ENCODE measurements at regions not wholly inside any gene's neighbourhood (a gene's known extent, or its start where the extent isn't known, plus 50 kb on each side); places are given as distances from the start of the nearest gene placed in this dataset.
"Not testable (repeated sequence)": the region's sequence is repeated elsewhere in the genome, so short reads cannot be mapped to it uniquely, and the experiment has no call there.

DNA sequence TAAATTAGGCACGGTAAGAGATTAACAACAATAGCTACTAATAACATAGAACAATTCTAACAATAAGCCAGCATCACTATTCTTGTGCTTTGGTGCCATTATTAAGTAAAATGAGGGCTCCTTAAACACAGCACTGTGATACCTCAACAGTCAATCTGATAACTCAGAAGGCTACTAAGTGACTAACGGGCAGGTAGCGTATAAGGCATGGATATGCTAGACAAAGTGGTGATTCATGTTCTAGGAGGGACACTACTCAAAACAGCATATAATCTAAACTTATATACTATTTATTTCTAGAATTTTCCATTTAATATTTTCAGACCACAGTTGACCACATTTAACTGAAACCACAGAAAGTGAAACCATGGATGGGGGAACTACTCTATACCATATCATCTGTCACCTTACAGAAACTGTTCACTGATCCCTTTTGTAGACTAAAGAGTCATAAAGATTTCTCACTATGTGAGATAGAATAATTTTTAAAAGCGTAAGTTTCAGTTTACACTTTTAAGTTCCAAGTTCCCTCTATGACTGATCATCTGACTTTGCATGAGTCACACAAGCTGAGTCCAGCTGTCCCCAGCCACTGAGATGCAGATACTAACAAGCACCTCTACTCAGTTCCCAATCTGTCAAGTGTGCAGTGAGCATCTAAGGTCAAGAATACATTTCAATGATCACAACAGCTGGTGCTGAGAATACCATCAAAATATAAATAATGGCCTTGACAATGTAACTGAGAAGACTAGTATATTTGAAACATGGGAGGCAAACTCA lies 256.2 kb downstream of the SPATA31A1 start:
- DNase-seq (ENCODE audit: low read depth, low spot score); in situ Hi-C loops (cut with HindIII; ENCODE audit: low pct_unique_long_range_greater_than_20kb, low sequenced_read_pairs): not testable (repeated sequence)

DNA sequence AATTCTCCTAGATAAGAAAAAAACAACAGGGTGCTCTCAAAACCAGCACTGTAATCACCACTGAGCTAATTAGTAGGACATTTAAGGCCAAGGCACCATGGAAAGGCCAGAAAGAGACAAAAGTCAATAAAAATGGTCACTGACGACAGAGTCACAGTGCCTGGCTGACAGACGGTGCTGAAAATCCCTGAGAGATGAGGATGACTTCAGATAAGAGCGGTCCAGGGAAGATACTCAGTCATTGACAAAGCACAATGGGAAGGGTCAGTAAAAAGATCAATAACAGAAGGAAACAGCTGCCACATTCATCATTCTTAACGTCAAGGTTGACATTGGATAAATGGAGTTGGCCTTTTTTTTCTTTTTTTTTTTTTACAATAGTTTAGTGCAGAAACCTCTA lies 261.0 kb downstream of the SPATA31A1 start:
- DNase-seq (ENCODE audit: low read depth, low spot score): not testable (repeated sequence)

DNA sequence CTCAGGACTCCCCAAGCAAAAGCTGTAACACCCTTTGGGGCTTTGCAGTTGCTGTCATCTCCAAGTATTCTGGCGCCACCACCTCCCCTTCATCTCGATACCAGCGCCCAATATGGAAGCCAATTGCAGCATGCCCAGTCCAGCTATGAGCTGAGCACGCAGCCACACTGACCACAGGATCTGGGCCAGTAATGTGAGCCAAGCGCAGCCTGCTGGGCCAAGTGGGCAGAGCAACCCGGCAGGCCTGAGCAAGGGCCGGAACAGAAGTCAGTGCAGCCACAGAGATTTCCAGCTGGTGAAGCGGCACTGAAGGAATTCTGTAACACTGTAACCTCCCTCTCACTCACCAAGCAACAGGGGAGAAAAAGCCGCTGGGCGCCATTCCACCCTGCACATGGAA lies 268.6 kb downstream of the SPATA31A1 start:
- in situ Hi-C loops (cut with HindIII; ENCODE audit: low pct_unique_long_range_greater_than_20kb, low sequenced_read_pairs); DNase-seq (ENCODE audit: low read depth, low spot score): not testable (repeated sequence)

More for the DNA sequence above, 261.0 kb downstream of the SPATA31A1 start:
- in situ Hi-C loops (cut with HindIII; ENCODE audit: low pct_unique_long_range_greater_than_20kb, low sequenced_read_pairs): not testable (repeated sequence)

DNA sequence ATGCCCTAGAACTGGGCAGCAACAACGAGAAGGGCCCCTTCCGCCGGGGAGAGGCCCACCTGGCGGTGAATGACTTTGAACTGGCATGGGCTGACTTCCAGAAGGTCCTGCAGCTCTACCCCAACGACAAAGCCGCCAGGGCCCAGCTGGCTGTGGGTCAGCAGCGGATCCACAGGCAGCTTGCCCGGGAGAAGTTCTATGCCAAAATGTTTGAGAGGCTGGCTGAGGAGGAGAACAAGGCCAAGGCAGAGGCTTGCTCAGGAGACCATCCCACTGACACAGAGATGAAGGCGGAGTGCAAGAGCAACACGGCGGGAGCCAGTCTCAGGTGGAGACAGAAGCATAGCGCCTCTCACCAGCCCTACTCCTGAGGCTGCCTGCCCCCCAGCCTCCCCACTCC lies 276.6 kb downstream of the SPATA31A1 start:
- in situ Hi-C loops (cut with HindIII; ENCODE audit: low pct_unique_long_range_greater_than_20kb, low sequenced_read_pairs): not testable (repeated sequence)

DNA sequence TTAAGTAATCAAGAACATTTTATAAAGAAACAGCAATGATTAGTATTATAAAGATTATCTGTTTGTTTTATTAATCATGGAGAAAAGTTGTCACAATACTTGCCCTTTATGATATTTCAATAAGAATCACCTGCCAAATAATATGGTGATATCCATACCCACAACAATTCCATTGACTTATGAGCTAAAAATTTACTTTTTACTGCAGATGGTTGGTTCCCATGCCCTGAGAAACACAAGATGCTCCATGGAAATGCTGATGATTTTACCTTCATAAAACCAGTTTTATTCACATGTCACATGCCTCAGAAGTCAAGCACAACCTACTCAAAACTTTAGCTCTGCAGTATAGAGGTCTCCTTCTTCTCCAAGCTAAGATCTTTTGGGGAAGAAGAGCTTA lies 293.6 kb downstream of the SPATA31A1 start:
- DNase-seq (ENCODE audit: low read depth, low spot score); in situ Hi-C loops (cut with HindIII; ENCODE audit: low pct_unique_long_range_greater_than_20kb, low sequenced_read_pairs): not testable (repeated sequence)

More for the DNA sequence above, 276.6 kb downstream of the SPATA31A1 start:
- not testable (repeated sequence) for DNase-seq (ENCODE audit: low read depth, low spot score)

DNA sequence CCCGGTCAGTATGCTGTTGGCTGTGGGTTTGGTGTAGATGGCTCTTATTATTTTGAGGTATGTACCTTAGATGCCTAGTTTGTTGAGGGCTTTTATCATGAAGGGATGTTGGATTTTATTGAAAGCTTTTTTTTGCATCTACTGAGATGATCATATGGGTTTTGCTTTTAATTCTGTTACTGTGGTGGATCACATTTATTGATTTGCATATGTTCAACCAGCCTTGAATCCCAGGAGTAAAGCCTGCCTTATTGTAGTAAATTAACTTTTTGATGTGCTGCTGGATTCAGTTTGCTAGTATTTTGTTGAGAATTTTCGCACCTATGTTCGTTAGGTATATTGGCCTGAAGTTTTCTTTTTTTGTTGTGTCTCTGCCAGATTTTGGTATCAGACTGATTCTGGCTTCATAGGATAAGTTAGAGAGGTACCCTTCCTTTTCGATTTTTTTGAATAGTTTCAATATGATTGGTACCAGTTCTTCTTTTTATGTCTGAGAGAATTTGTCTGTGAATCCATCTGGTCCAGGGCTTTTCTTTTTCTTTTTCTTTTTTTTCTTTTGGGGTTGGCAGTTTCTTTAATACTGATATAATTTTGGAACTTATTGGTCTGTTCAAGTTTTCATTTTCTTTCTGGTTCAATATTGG lies 301.6 kb downstream of the SPATA31A1 start:
- DNase-seq (ENCODE audit: low read depth, low spot score); in situ Hi-C loops (cut with HindIII; ENCODE audit: low pct_unique_long_range_greater_than_20kb, low sequenced_read_pairs): not testable (repeated sequence)

DNA sequence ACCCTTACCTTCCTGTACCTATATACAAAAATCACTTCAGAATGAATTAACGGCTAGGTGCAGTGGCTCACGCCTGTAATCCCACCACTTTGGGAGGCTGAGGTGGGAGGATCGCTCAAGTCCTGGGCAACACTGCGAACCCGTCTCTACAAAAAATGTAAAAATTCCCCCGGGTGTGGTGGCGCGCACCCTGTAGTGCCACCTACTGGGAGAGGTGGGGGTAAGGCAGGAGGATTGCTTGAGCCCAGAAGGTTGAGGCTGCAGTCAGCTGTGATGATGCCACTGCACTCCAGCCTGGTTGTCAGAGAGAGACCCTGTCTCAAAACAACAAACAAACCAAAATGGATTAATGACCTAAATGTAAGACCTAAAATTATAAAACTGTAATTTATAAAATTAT lies 307.6 kb downstream of the SPATA31A1 start:
- DNase-seq (ENCODE audit: low read depth, low spot score); in situ Hi-C loops (cut with HindIII; ENCODE audit: low pct_unique_long_range_greater_than_20kb, low sequenced_read_pairs): not testable (repeated sequence)

DNA sequence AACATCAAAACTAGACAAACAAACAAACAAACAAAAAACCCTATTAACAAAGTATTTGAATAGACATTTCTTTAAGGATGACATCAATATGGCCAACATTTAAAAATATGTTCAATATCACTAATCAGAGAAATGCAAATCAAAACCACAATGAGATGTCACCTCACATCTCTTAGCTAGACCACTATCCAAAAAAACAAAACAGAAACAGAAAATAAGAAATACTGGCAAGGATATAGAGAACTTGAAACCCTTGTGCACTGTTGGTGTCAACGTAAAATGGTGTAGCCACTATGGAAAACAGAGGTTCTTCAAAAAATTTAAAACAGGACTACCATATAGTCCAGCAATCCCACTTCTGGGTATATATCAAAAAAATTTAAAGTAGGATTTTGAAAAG lies 308.2 kb downstream of the SPATA31A1 start:
- in situ Hi-C loops (cut with HindIII; ENCODE audit: low pct_unique_long_range_greater_than_20kb, low sequenced_read_pairs); DNase-seq (ENCODE audit: low read depth, low spot score): not testable (repeated sequence)

DNA sequence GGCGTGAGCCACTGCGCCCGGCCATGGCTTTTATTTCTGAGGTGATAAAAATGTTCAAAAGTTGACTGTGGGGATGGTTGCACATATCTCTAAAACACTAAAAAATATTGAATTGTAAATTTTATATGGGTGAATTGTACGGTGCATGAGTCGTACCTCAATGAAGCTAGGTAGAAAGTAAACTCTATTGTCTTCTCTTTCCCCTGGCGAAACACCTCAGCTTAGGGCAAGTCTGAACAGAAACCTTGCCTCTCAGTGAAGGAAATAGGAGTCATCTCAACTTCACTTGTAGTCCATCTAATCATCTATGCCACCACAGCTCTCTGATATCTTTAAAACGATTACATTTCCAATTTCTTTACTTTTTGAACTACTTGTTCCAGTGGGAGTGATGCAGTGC lies 309.6 kb downstream of the SPATA31A1 start:
- in situ Hi-C loops (cut with HindIII; ENCODE audit: low pct_unique_long_range_greater_than_20kb, low sequenced_read_pairs); DNase-seq (ENCODE audit: low read depth, low spot score): not testable (repeated sequence)

DNA sequence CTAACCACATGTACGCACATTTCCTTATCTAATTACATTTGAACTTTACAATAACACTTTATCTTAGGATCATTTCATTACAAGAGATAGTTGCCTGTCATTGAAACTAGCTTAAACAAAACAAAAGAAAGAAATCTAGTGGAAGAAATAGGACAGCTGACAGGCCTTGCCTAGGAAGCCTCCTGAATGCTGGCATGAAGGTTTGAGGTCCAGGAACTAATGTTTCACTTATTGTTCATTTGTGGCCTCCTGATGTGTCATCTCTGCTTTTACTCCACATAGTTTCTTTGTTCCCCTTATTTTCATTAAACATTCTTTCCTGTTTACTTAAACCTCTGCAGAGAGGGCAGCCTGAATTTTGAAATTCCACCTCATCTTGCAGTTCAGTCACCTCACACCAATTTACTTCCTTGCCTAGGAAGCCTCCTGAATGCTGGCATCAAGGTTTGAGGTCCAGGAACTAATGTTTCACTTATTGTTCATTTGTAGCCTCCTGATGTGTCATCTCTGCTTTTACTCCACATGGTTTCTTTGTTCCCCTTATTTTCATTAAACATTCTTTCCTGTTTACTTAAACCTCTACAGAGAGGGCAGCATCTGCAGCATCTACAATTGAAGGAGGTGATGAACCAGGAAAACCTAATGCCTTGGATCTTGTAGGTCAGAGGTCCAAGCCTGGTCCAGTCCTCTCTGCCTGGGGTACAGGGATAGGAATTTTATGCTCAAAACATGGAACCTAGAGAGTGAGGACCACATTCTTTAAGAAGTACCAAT lies 319.2 kb downstream of the SPATA31A1 start:
- DNase-seq (ENCODE audit: low read depth, low spot score); in situ Hi-C loops (cut with HindIII; ENCODE audit: low pct_unique_long_range_greater_than_20kb, low sequenced_read_pairs): not testable (repeated sequence)

DNA sequence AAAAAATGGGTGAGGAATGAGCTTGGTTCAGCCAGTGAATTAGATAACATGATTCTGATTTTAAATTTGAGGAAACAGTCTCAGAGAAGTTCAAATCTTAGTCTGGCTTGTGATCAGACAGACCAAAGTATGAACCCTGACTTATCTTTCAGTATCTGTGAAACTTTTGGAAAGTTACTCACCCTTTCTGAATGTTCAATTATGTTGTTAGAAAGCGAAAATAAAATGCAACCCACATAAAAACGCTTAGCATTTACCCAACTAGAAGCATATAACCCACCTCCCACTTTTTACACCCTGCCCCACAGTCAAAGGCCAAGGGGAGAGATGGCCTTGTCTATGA lies 319.7 kb downstream of the SPATA31A1 start:
- in situ Hi-C loops (cut with HindIII; ENCODE audit: low pct_unique_long_range_greater_than_20kb, low sequenced_read_pairs); DNase-seq (ENCODE audit: low read depth, low spot score): not testable (repeated sequence)

DNA sequence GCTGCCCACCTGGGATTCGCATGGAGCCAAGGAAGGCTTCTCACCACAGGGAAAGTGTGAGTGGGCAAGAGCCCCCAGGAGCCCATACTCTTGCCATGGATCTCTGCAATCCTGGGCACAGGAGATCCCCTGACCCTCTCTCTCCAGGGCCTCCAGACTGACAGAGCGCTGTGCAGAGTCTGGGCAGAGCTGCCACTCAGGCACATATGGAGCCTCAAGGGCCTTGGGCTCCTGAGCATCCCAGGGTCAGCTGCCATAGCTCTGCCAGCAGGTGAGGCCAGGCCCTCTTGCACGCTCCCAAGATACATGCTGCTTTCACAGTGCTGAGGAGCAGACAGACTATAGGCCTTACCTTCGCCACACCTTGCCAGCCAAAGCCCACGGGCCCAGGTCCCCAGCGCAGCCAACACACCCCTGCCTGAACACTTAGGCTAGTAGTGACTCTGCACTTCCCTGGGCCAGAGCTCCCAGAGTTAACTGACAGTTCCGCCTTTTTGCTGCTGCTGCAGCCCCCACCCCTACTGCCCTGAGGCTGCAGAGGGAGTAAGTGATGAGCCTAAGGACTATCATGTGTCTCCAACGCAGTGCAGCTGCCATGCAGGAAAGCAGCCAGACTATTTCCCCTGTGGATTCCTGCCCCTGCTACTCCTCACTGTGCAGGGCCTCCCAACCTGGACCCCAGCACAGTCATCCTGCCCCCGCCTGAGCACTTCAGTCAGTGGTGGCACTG lies 323.2 kb downstream of the SPATA31A1 start:
- in situ Hi-C loops (cut with HindIII; ENCODE audit: low pct_unique_long_range_greater_than_20kb, low sequenced_read_pairs): not testable (repeated sequence)

DNA sequence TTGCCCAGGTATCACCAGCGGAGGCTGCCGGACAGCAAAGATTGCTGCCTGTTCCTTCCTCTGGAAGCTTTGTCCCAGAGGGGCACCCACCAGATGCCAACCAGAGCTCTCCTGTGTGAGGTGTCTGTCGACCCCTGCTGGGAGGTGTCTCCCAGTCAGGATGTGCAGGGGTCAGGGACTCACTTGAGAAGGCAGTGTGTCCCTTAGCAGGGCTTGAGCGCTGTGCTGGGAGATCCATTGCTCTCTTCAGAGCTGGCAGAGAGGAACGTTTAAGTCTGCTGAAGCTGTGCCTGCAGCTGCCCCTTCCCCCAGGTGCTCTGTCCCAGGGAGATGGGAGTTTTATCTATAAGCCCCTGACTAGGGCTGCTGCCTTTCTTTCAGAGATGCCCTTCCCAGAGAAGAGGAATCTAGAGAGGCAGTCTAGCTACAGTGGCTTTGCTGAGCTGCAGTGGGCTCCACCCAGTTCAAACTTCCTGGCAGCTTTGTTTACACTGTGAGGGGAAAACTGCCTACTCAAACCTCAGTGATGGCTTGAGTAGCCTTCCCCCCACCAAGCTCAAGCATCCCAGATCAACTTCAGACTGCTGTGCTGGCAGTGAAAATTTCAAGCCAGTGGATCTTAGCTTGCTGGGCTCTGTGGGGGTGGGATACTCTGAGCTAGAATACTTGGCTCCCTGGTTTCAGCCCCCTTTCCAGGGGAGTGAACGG lies 325.4 kb downstream of the SPATA31A1 start:
- in situ Hi-C loops (cut with HindIII; ENCODE audit: low pct_unique_long_range_greater_than_20kb, low sequenced_read_pairs); DNase-seq (ENCODE audit: low read depth, low spot score): not testable (repeated sequence)

More for the DNA sequence above, 323.2 kb downstream of the SPATA31A1 start:
- not testable (repeated sequence) for DNase-seq (ENCODE audit: low read depth, low spot score)

DNA sequence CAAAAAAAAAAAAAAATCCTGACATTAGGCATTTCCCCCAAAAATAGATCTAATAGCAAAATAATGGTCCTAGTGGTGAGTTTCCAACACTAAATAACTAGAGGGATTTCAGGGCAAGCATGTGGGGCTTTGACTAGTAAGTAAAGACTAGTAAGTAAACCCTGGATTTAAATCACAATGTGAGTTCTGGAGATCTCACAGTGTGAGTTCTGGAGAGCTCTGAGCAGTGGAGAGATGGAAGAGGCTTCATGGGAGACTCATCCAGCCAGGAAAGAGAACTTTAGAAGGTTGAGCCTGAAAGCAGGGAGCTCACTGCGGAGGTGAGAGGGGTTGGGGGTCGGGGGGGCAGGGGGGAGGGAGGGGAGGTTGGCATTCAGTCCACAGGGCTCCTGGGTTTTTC lies 373.4 kb downstream of the SPATA31A1 start:
- DNase-seq (ENCODE audit: low read depth, low spot score); in situ Hi-C loops (cut with HindIII; ENCODE audit: low pct_unique_long_range_greater_than_20kb, low sequenced_read_pairs): not testable (repeated sequence)

DNA sequence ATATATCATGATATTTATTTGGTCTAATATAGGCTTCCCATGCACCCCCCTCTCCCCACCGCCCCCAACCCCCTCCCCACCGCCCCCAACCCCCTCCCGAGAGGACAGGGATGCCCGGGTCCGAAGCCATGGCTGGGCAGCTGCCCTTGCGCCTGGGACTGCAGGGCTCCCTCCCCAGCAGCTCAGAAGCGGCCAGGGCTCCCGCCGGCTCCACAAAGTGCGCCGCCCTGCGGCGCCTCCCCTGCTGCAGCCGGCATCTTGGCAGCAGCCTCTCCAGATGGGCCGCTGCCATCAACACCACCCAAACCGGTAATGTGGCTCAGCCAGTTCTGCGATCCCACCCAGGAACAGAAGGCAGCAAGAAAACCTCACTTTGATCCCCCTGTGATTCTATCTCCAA lies 389.4 kb downstream of the SPATA31A1 start:
- in situ Hi-C loops (cut with HindIII; ENCODE audit: low pct_unique_long_range_greater_than_20kb, low sequenced_read_pairs); DNase-seq (ENCODE audit: low read depth, low spot score): not testable (repeated sequence)

DNA sequence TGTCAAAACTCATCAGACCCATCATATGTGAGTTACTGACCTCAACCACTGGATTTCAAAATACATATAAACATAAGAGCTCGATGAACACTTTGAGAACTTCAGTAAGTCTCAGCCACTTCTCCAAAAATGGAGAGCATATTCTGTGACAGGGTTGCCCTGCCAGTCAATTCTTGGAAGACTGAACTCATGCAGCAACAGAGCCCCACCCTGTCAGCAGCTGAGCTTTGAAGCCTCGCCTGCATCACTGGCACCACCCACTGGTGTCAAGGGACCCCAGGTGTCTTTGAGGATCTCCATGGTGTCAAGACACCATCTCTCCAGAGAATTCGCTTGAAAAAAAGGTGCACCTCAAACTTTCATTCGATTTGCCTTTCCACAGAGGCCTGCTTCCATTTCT lies 420.1 kb downstream of the SPATA31A1 start:
- DNase-seq (ENCODE audit: low read depth, low spot score); in situ Hi-C loops (cut with HindIII; ENCODE audit: low pct_unique_long_range_greater_than_20kb, low sequenced_read_pairs): not testable (repeated sequence)

DNA sequence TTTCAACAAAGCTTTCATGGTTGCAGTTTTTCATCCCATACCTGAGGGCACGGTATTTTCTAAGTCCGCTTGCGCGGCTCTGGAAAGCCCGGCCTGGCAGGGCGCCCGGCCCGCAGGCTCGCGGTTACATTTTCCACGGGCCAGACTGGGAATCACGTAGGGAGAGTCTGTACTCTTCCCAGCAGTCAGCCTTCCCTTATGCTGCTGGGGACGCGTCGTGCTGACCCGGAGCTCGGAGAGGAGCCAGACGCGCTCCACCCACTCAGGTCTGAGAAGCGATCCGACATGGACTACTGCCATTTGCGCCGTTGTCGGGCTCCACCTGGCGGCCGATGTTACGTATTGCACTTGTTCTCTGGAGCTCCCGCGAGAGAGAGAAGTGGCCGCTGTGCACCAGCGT lies 435.9 kb downstream of the SPATA31A1 start:
- in situ Hi-C loops (cut with HindIII; ENCODE audit: low pct_unique_long_range_greater_than_20kb, low sequenced_read_pairs); DNase-seq (ENCODE audit: low read depth, low spot score): not testable (repeated sequence)
